GM23338 (cell line): ENCODE measurements at regions not wholly inside any gene's neighbourhood (a gene's known extent, or its start where the extent isn't known, plus 50 kb on each side); places are given as distances from the start of the nearest gene placed in this dataset.

ENCODE experiments used
- ATAC-seq: fragments of 200-7000 bp; cut with Tn5 transposase; 3 replicates; pipeline ENCODE4 v1.9.1; 2020
- DNase-seq: peaks from one replicate; pipeline ENCODE4 v3.0.0-alpha.2; 2015; ENCODE audit warnings: low spot score
- H2AFZ ChIP-seq: fragments of 200-600 bp; sonication (generic); 2 replicates; pipeline ENCODE4 v1.8.0; 2016; ENCODE audit warnings: antibody characterized with exemption, mild to moderate bottlenecking, moderate library complexity
- H3F3A ChIP-seq: fragments of 200-600 bp; sonication (generic); replicated peaks from 2 replicates; pipeline ENCODE4 v1.8.0; 2017; ENCODE audit warnings: antibody characterized with exemption, mixed run types, low read depth
- H3K27ac ChIP-seq: fragments of 200-600 bp; sonication (generic); 2 replicates; pipeline ENCODE4 v1.6.1; 2016; ENCODE audit warnings: low read depth
- H3K27me3 ChIP-seq: fragments of 200-600 bp; sonication (generic); 2 replicates; pipeline ENCODE4 v1.8.0; 2016; ENCODE audit warnings: mild to moderate bottlenecking, mixed run types, moderate library complexity; ENCODE audit not compliant: insufficient read depth
- H3K36me3 ChIP-seq: fragments of 200-600 bp; sonication (generic); 2 replicates; pipeline ENCODE4 v1.8.0; 2016; ENCODE audit warnings: mild to moderate bottlenecking; ENCODE audit not compliant: insufficient read depth
- H3K4me1 ChIP-seq: fragments of 200-600 bp; sonication (generic); 2 replicates; pipeline ENCODE4 v1.8.0; 2016; ENCODE audit warnings: mild to moderate bottlenecking, moderate library complexity; ENCODE audit not compliant: insufficient read depth
- H3K4me2 ChIP-seq: fragments of 200-600 bp; sonication (generic); 2 replicates; pipeline ENCODE4 v1.7.1; 2017; ENCODE audit warnings: mixed run types
- H3K4me3 ChIP-seq: fragments of 200-600 bp; sonication (generic); 2 replicates; pipeline ENCODE4 v1.6.1; 2016; ENCODE audit warnings: mixed run types
- H3K79me2 ChIP-seq: fragments of 200-600 bp; sonication (generic); replicated peaks from 2 replicates; pipeline ENCODE4 v1.8.0; 2017; ENCODE audit warnings: mild to moderate bottlenecking; ENCODE audit not compliant: insufficient read depth
- H3K9me2 ChIP-seq: fragments of 200-600 bp; sonication (generic); 2 replicates; pipeline ENCODE4 v1.8.0; 2017; ENCODE audit not compliant: insufficient read depth
- H4K20me1 ChIP-seq: fragments of 200-600 bp; sonication (generic); replicated peaks from 2 replicates; pipeline ENCODE4 v1.8.0; 2017; ENCODE audit warnings: mild to moderate bottlenecking; ENCODE audit not compliant: insufficient read depth
- H3K27ac Mint-ChIP-seq: 2 replicates; pipeline ENCODE4 v1.8.0; 2020; ENCODE audit warnings: inconsistent platforms, mild to moderate bottlenecking, moderate library complexity, mixed read lengths
- H3K27me3 Mint-ChIP-seq: 3 replicates; pipeline ENCODE4 v1.8.0; 2022; ENCODE audit warnings: low read depth, mild to moderate bottlenecking, moderate library complexity, mixed read lengths, inconsistent platforms; ENCODE audit not compliant: insufficient read depth, poor library complexity
- H3K36me3 Mint-ChIP-seq: 3 replicates; pipeline ENCODE4 v1.8.0; 2021; ENCODE audit warnings: low read depth, mild to moderate bottlenecking, inconsistent platforms, moderate library complexity, mixed read lengths
- H3K4me1 Mint-ChIP-seq: 3 replicates; pipeline ENCODE4 v1.8.0; 2020; ENCODE audit warnings: mild to moderate bottlenecking, inconsistent platforms, mixed read lengths
- H3K4me3 Mint-ChIP-seq: 3 replicates; pipeline ENCODE4 v1.8.0; 2021; ENCODE audit warnings: moderate library complexity, mild to moderate bottlenecking, inconsistent platforms, mixed read lengths
- H3K9me3 Mint-ChIP-seq: 3 replicates; pipeline ENCODE4 v1.8.0; 2020; ENCODE audit warnings: moderate library complexity, mild to moderate bottlenecking, inconsistent platforms, mixed read lengths
- CREB1 ChIP-seq: fragments of 250-450 bp; sonication (Bioruptor Pico); IDR thresholded peaks from 2 replicates; pipeline ENCODE4 v1.5.0; 2020; ENCODE audit warnings: low read depth, mild to moderate bottlenecking, moderate library complexity
- EZH2 ChIP-seq: fragments of 200-600 bp; sonication (generic); IDR thresholded peaks from one replicate; pipeline ENCODE4 v1.8.0; 2017; ENCODE audit warnings: antibody characterized with exemption, mild to moderate bottlenecking, low read depth; ENCODE audit not compliant: unreplicated experiment
- EZH2phosphoT487 ChIP-seq: fragments of 200-600 bp; sonication (generic); IDR thresholded peaks from one replicate; pipeline ENCODE4 v1.8.1; 2018; ENCODE audit warnings: antibody characterized with exemption; ENCODE audit not compliant: unreplicated experiment
- JUNB ChIP-seq: IDR thresholded peaks from one replicate; pipeline ENCODE4 v1.6.1; 2016; ENCODE audit warnings: antibody characterized with exemption; ENCODE audit not compliant: unreplicated experiment
- NANOG ChIP-seq: IDR thresholded peaks from 2 replicates; pipeline ENCODE4 v1.6.1; 2016; ENCODE audit warnings: antibody characterized with exemption, borderline replicate concordance
- POLR2AphosphoS5 ChIP-seq: IDR thresholded peaks from 2 replicates; pipeline ENCODE4 v1.6.1; 2016; ENCODE audit warnings: antibody characterized with exemption, low read depth
- STAT1 ChIP-seq: IDR thresholded peaks from one replicate; pipeline ENCODE4 v1.6.1; 2016; ENCODE audit warnings: antibody characterized with exemption; ENCODE audit not compliant: unreplicated experiment
- ZNF114 ChIP-seq: fragments of 250-450 bp; sonication (Bioruptor Pico); IDR thresholded peaks from 2 replicates; pipeline ENCODE4 v1.5.0; 2020; ENCODE audit warnings: mild to moderate bottlenecking, moderate library complexity
- ZNF331 ChIP-seq: fragments of 250-450 bp; sonication (Bioruptor Pico); IDR thresholded peaks from 2 replicates; pipeline ENCODE4 v1.5.0; 2020; ENCODE audit warnings: low read depth, mild to moderate bottlenecking, moderate library complexity
- TF ChIP-seq, protein P1 (sequence below): fragments of 250-450 bp; sonication (Bioruptor Pico); IDR thresholded peaks from 2 replicates; pipeline ENCODE4 v1.5.0; 2020; ENCODE audit warnings: mild to moderate bottlenecking, moderate library complexity
- TF ChIP-seq, protein P2 (sequence below): IDR thresholded peaks from 2 replicates; pipeline ENCODE4 v1.6.1; 2016; ENCODE audit warnings: antibody characterized with exemption
- TF ChIP-seq, protein P3 (sequence below): IDR thresholded peaks from one replicate; pipeline ENCODE4 v1.6.1; 2018; ENCODE audit warnings: antibody characterized with exemption; ENCODE audit not compliant: unreplicated experiment

DNA sequence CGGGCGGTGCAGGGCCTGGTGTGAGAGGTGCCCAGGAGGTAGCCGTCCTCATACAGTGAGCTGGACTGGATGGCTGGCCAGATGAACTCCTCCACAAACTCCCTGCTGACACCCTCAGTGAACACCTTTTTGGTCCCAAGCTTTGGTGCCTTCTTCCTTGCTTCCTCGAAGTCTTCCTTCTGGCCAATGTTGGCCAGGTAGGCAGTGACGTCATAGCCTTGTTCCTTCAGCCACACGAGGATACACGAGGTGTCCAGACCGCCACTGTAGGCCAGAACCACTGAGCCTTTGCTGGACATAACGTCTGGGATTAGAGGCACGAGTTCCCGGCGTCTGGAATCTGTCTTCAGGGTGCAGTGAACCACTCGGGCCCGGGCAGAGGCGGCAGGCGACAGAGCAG lies 206.8 kb upstream of the SP4 start (continued):
- TF ChIP-seq EZH2phosphoT487, result no peak
- no peak for TF ChIP-seq EZH2
- no peak for TF ChIP-seq CREB1 (CRISPR knock-in tag)

DNA sequence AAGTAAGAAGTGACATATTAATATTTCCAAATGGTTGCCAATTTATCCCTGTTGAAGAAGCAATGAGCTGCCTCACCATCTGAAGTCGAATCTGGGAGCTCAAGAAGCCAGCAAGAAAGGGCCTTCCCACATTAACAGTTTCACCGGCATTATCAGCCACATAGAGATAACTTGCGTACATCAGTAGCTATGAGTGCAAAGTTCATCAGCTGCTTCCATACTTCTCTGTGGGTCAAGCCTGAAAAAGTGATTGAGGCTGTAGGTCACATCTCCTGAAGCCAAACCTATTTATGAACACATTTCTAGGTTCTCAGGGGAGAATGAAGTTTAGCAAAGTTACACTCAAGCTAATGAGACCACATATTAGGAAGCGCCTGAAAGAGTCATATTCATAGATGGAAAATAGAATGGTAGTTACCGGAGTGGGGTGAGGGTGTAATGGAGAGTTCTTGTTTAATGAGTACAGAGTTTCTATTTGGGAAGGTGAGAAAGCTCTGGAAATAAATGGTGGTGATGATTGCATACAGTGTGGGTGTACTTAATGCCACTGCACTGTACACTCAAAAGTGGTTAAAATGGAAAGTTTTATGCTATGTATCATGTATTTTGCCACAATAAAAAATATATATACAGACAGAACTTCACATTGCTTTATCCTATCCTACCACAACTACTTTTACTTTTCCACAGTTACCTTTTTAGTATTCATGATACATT lies 189.3 kb upstream of the SP4 start:
- H3F3A ChIP-seq, result no peaks in the 10 kb centered on the region
- H3K9me3 Mint-ChIP-seq, result peaks cover under 1% of the 10 kb centered on the region; the same call in 1 of the 3 replicates
- H3K27me3 Mint-ChIP-seq, result no peaks in the 10 kb centered on the region
- no peaks in the 10 kb centered on the region for H3K9me2 ChIP-seq
- H3K4me2 ChIP-seq, result no peak overlapping the region
- ATAC-seq (no peak), DNase-seq (no peak)
- no peak overlapping the region for H3K4me3 Mint-ChIP-seq
- peaks cover 2% of the 10 kb centered on the region; the same call in 1 of the 2 replicates for H3K4me1 ChIP-seq
- no peak overlapping the region for H2AFZ ChIP-seq
- no peaks in the 10 kb centered on the region for H3K36me3 ChIP-seq
- no peak overlapping the region for H3K4me3 ChIP-seq
- no peaks in the 10 kb centered on the region for H3K36me3 Mint-ChIP-seq
- H3K79me2 ChIP-seq, result no peaks in the 10 kb centered on the region
- H3K4me1 Mint-ChIP-seq, result peaks cover 7% of the 10 kb centered on the region
- H4K20me1 ChIP-seq, result no peaks in the 10 kb centered on the region
- no peaks in the 10 kb centered on the region for H3K27me3 ChIP-seq
- no peak overlapping the region for H3K27ac ChIP-seq
- H3K27ac Mint-ChIP-seq, result no peak overlapping the region
- TF ChIP-seq EZH2phosphoT487 (no peak), NANOG (no peak), JUNB (no peak), ZNF114 (no peak), STAT1 (no peak), POLR2AphosphoS5 (no peak), CREB1 (CRISPR knock-in tag) (no peak), EZH2 (no peak), ZNF331 (no peak)
- TF ChIP-seq, protein P1, sequence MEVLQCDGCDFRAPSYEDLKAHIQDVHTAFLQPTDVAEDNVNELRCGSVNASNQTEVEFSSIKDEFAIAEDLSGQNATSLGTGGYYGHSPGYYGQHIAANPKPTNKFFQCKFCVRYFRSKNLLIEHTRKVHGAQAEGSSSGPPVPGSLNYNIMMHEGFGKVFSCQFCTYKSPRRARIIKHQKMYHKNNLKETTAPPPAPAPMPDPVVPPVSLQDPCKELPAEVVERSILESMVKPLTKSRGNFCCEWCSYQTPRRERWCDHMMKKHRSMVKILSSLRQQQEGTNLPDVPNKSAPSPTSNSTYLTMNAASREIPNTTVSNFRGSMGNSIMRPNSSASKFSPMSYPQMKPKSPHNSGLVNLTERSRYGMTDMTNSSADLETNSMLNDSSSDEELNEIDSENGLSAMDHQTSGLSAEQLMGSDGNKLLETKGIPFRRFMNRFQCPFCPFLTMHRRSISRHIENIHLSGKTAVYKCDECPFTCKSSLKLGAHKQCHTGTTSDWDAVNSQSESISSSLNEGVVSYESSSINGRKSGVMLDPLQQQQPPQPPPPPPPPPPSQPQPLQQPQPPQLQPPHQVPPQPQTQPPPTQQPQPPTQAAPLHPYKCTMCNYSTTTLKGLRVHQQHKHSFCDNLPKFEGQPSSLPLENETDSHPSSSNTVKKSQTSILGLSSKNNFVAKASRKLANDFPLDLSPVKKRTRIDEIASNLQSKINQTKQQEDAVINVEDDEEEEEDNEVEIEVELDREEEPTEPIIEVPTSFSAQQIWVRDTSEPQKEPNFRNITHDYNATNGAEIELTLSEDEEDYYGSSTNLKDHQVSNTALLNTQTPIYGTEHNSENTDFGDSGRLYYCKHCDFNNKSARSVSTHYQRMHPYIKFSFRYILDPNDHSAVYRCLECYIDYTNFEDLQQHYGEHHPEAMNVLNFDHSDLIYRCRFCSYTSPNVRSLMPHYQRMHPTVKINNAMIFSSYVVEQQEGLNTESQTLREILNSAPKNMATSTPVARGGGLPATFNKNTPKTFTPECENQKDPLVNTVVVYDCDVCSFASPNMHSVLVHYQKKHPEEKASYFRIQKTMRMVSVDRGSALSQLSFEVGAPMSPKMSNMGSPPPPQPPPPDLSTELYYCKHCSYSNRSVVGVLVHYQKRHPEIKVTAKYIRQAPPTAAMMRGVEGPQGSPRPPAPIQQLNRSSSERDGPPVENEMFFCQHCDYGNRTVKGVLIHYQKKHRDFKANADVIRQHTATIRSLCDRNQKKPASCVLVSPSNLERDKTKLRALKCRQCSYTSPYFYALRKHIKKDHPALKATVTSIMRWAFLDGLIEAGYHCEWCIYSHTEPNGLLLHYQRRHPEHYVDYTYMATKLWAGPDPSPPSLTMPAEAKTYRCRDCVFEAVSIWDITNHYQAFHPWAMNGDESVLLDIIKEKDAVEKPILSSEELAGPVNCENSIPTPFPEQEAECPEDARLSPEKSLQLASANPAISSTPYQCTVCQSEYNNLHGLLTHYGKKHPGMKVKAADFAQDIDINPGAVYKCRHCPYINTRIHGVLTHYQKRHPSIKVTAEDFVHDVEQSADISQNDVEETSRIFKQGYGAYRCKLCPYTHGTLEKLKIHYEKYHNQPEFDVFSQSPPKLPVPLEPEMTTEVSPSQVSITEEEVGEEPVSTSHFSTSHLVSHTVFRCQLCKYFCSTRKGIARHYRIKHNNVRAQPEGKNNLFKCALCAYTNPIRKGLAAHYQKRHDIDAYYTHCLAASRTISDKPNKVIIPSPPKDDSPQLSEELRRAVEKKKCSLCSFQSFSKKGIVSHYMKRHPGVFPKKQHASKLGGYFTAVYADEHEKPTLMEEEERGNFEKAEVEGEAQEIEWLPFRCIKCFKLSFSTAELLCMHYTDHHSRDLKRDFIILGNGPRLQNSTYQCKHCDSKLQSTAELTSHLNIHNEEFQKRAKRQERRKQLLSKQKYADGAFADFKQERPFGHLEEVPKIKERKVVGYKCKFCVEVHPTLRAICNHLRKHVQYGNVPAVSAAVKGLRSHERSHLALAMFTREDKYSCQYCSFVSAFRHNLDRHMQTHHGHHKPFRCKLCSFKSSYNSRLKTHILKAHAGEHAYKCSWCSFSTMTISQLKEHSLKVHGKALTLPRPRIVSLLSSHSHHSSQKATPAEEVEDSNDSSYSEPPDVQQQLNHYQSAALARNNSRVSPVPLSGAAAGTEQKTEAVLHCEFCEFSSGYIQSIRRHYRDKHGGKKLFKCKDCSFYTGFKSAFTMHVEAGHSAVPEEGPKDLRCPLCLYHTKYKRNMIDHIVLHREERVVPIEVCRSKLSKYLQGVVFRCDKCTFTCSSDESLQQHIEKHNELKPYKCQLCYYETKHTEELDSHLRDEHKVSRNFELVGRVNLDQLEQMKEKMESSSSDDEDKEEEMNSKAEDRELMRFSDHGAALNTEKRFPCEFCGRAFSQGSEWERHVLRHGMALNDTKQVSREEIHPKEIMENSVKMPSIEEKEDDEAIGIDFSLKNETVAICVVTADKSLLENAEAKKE (CRISPR knock-in tag), result no peak
- TF ChIP-seq, protein P2, sequence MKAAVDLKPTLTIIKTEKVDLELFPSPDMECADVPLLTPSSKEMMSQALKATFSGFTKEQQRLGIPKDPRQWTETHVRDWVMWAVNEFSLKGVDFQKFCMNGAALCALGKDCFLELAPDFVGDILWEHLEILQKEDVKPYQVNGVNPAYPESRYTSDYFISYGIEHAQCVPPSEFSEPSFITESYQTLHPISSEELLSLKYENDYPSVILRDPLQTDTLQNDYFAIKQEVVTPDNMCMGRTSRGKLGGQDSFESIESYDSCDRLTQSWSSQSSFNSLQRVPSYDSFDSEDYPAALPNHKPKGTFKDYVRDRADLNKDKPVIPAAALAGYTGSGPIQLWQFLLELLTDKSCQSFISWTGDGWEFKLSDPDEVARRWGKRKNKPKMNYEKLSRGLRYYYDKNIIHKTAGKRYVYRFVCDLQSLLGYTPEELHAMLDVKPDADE, result no peak
- TF ChIP-seq, protein P3, sequence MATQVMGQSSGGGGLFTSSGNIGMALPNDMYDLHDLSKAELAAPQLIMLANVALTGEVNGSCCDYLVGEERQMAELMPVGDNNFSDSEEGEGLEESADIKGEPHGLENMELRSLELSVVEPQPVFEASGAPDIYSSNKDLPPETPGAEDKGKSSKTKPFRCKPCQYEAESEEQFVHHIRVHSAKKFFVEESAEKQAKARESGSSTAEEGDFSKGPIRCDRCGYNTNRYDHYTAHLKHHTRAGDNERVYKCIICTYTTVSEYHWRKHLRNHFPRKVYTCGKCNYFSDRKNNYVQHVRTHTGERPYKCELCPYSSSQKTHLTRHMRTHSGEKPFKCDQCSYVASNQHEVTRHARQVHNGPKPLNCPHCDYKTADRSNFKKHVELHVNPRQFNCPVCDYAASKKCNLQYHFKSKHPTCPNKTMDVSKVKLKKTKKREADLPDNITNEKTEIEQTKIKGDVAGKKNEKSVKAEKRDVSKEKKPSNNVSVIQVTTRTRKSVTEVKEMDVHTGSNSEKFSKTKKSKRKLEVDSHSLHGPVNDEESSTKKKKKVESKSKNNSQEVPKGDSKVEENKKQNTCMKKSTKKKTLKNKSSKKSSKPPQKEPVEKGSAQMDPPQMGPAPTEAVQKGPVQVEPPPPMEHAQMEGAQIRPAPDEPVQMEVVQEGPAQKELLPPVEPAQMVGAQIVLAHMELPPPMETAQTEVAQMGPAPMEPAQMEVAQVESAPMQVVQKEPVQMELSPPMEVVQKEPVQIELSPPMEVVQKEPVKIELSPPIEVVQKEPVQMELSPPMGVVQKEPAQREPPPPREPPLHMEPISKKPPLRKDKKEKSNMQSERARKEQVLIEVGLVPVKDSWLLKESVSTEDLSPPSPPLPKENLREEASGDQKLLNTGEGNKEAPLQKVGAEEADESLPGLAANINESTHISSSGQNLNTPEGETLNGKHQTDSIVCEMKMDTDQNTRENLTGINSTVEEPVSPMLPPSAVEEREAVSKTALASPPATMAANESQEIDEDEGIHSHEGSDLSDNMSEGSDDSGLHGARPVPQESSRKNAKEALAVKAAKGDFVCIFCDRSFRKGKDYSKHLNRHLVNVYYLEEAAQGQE, result no peak
